ENCODE measurements at regions not wholly inside any gene's neighbourhood (a gene's known extent, or its start where the extent isn't known, plus 50 kb on each side); places are given as distances from the start of the nearest gene placed in this dataset.

GRCh38 chr7:50213622-50214017 lies 90.9 kb upstream of the IKZF1 start:
- TF ChIP-seq CTCF (IDR thresholded peaks at IDR 0.05; ENCODE audit: poor library complexity) (no peak), EZH2phosphoT487 (IDR thresholded peaks at IDR 0.05; ENCODE audit: low read depth, severe bottlenecking, unreplicated experiment) (no peak), EZH2 (IDR thresholded peaks at IDR 0.05; ENCODE audit: borderline replicate concordance) (no peak)
- Histone ChIP-seq H3K79me2 (no peaks in the 10 kb centered on the region), H3K9me2 (replicated peaks; ENCODE audit: insufficient read depth) (no peaks in the 10 kb centered on the region), H3K36me3 (replicated peaks; ENCODE audit: insufficient read depth, low read depth) (no peaks in the 10 kb centered on the region), H3K9me3 (ENCODE audit: low read depth) (no peaks in the 10 kb centered on the region), H3K27ac (no peak overlapping the region), H4K20me1 (ENCODE audit: insufficient read depth, poor library complexity, severe bottlenecking) (no peaks in the 10 kb centered on the region), H3K4me3 (no peak overlapping the region), H3K4me1 (ENCODE audit: insufficient read depth) (no peaks in the 10 kb centered on the region), H2AFZ (no peak overlapping the region), H3K4me2 (no peak overlapping the region), H3K27me3 (no peaks in the 10 kb centered on the region)
- no peak for DNase-seq (ENCODE audit: low spot score)
- 86% methylated on average over 4 of the region's 4 CpGs for WGBS (ENCODE audit: low lambda C conversion rate, missing lambda C conversion rate)

GRCh38 chr7:50212666-50213621 lies 91.6 kb upstream of the IKZF1 start:
- WGBS (ENCODE audit: low lambda C conversion rate, missing lambda C conversion rate) = 88% methylated on average over 15 of the region's 15 CpGs
- H3K9me3 ChIP-seq (ENCODE audit: low read depth) = no peaks in the 10 kb centered on the region
- DNase-seq (ENCODE audit: low spot score) = no peak

GRCh38 chr7:50212016-50212325 lies 92.5 kb upstream of the IKZF1 start:
- Histone ChIP-seq H3K36me3 (replicated peaks; ENCODE audit: insufficient read depth, low read depth) (no peaks in the 10 kb centered on the region), H3K9me3 (ENCODE audit: low read depth) (no peaks in the 10 kb centered on the region), H3K4me1 (ENCODE audit: insufficient read depth) (no peaks in the 10 kb centered on the region), H3K27me3 (no peaks in the 10 kb centered on the region), H4K20me1 (ENCODE audit: insufficient read depth, poor library complexity, severe bottlenecking) (no peaks in the 10 kb centered on the region), H3K27ac (no peak overlapping the region), H3K4me3 (no peak overlapping the region), H2AFZ (no peak overlapping the region), H3K9me2 (replicated peaks; ENCODE audit: insufficient read depth) (no peaks in the 10 kb centered on the region), H3K4me2 (no peak overlapping the region), H3K79me2 (no peaks in the 10 kb centered on the region)
- 81% methylated on average over 10 of the region's 10 CpGs for WGBS (ENCODE audit: low lambda C conversion rate, missing lambda C conversion rate)
- no peak for TF ChIP-seq EZH2phosphoT487 (IDR thresholded peaks at IDR 0.05; ENCODE audit: low read depth, severe bottlenecking, unreplicated experiment)
- TF ChIP-seq CTCF (IDR thresholded peaks at IDR 0.05; ENCODE audit: poor library complexity) = no peak
- no peak for TF ChIP-seq EZH2 (IDR thresholded peaks at IDR 0.05; ENCODE audit: borderline replicate concordance)
- DNase-seq (ENCODE audit: low spot score) = no peak

More at GRCh38 chr7:50212666-50213621, 91.6 kb upstream of the IKZF1 start:
- no peak overlapping the region for H3K27ac ChIP-seq
- no peaks in the 10 kb centered on the region for H3K27me3 ChIP-seq
- no peak for TF ChIP-seq CTCF (IDR thresholded peaks at IDR 0.05; ENCODE audit: poor library complexity)
- no peak for TF ChIP-seq EZH2 (IDR thresholded peaks at IDR 0.05; ENCODE audit: borderline replicate concordance)
- TF ChIP-seq EZH2phosphoT487 (IDR thresholded peaks at IDR 0.05; ENCODE audit: low read depth, severe bottlenecking, unreplicated experiment) = no peak
- H3K79me2 ChIP-seq = no peaks in the 10 kb centered on the region
- no peaks in the 10 kb centered on the region for H3K9me2 ChIP-seq (replicated peaks; ENCODE audit: insufficient read depth)
- no peak overlapping the region for H2AFZ ChIP-seq
- H3K4me2 ChIP-seq = no peak overlapping the region
- H3K36me3 ChIP-seq (replicated peaks; ENCODE audit: insufficient read depth, low read depth) = no peaks in the 10 kb centered on the region
- H4K20me1 ChIP-seq (ENCODE audit: insufficient read depth, poor library complexity, severe bottlenecking) = no peaks in the 10 kb centered on the region
- H3K4me3 ChIP-seq = no peak overlapping the region
- no peaks in the 10 kb centered on the region for H3K4me1 ChIP-seq (ENCODE audit: insufficient read depth)

All from hepatocyte (in vitro differentiated cells).